GM23338 (cell line): ENCODE measurements at regions not wholly inside any gene's neighbourhood (a gene's known extent, or its start where the extent isn't known, plus 50 kb on each side); places are given as distances from the start of the nearest gene placed in this dataset.

Source experiments
- CREB1 ChIP-seq: fragments of 250-450 bp; sonication (Bioruptor Pico); IDR thresholded peaks from 2 replicates; pipeline ENCODE4 v1.5.0; 2020; ENCODE audit warnings: low read depth, mild to moderate bottlenecking, moderate library complexity
- ETS1 ChIP-seq: IDR thresholded peaks from 2 replicates; pipeline ENCODE4 v1.6.1; 2016; ENCODE audit warnings: antibody characterized with exemption
- EZH2 ChIP-seq: fragments of 200-600 bp; sonication (generic); IDR thresholded peaks from one replicate; pipeline ENCODE4 v1.8.0; 2017; ENCODE audit warnings: antibody characterized with exemption, mild to moderate bottlenecking, low read depth; ENCODE audit not compliant: unreplicated experiment
- EZH2phosphoT487 ChIP-seq: fragments of 200-600 bp; sonication (generic); IDR thresholded peaks from one replicate; pipeline ENCODE4 v1.8.1; 2018; ENCODE audit warnings: antibody characterized with exemption; ENCODE audit not compliant: unreplicated experiment
- JUNB ChIP-seq: IDR thresholded peaks from one replicate; pipeline ENCODE4 v1.6.1; 2016; ENCODE audit warnings: antibody characterized with exemption; ENCODE audit not compliant: unreplicated experiment
- POLR2AphosphoS5 ChIP-seq: IDR thresholded peaks from 2 replicates; pipeline ENCODE4 v1.6.1; 2016; ENCODE audit warnings: antibody characterized with exemption, low read depth
- STAT1 ChIP-seq: IDR thresholded peaks from one replicate; pipeline ENCODE4 v1.6.1; 2016; ENCODE audit warnings: antibody characterized with exemption; ENCODE audit not compliant: unreplicated experiment
- ZNF114 ChIP-seq: fragments of 250-450 bp; sonication (Bioruptor Pico); IDR thresholded peaks from 2 replicates; pipeline ENCODE4 v1.5.0; 2020; ENCODE audit warnings: mild to moderate bottlenecking, moderate library complexity
- ZNF331 ChIP-seq: fragments of 250-450 bp; sonication (Bioruptor Pico); IDR thresholded peaks from 2 replicates; pipeline ENCODE4 v1.5.0; 2020; ENCODE audit warnings: low read depth, mild to moderate bottlenecking, moderate library complexity
- ZNF462 ChIP-seq: fragments of 250-450 bp; sonication (Bioruptor Pico); IDR thresholded peaks from 2 replicates; pipeline ENCODE4 v1.5.0; 2020; ENCODE audit warnings: mild to moderate bottlenecking, moderate library complexity
- TF ChIP-seq, protein P1 (sequence below), 2 experiments: fragments of 200-600 bp in 1 of 2; sonication (generic) in 1 of 2; conservative IDR thresholded peaks; 2 replicates each; pipeline versions ENCODE4 v1.5.1 to v1.6.1; 2016 to 2017; ENCODE audit warnings: antibody characterized with exemption in 2 of 2, low read depth in 2 of 2, mild to moderate bottlenecking in 2 of 2, moderate library complexity in 1 of 2
- TF ChIP-seq, protein P2 (sequence below): IDR thresholded peaks from one replicate; pipeline ENCODE4 v1.6.1; 2018; ENCODE audit warnings: antibody characterized with exemption; ENCODE audit not compliant: unreplicated experiment

GRCh38 chr2:62567669-62568068 lies 61.7 kb upstream of the TMEM17 start:
- TF ChIP-seq POLR2AphosphoS5 (no peak), EZH2 (no peak), CREB1 (CRISPR knock-in tag) (no peak), ZNF114 (CRISPR knock-in tag) (no peak), EZH2phosphoT487 (no peak), JUNB (no peak), ETS1 (no peak), ZNF462 (CRISPR knock-in tag) (no peak), ZNF331 (CRISPR knock-in tag) (no peak), STAT1 (no peak)
- TF ChIP-seq, protein P1, sequence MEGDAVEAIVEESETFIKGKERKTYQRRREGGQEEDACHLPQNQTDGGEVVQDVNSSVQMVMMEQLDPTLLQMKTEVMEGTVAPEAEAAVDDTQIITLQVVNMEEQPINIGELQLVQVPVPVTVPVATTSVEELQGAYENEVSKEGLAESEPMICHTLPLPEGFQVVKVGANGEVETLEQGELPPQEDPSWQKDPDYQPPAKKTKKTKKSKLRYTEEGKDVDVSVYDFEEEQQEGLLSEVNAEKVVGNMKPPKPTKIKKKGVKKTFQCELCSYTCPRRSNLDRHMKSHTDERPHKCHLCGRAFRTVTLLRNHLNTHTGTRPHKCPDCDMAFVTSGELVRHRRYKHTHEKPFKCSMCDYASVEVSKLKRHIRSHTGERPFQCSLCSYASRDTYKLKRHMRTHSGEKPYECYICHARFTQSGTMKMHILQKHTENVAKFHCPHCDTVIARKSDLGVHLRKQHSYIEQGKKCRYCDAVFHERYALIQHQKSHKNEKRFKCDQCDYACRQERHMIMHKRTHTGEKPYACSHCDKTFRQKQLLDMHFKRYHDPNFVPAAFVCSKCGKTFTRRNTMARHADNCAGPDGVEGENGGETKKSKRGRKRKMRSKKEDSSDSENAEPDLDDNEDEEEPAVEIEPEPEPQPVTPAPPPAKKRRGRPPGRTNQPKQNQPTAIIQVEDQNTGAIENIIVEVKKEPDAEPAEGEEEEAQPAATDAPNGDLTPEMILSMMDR (conservative IDR thresholded peaks at IDR 0.05; ENCODE audit: low read depth in 2 of 2): no peak
- TF ChIP-seq, protein P2, sequence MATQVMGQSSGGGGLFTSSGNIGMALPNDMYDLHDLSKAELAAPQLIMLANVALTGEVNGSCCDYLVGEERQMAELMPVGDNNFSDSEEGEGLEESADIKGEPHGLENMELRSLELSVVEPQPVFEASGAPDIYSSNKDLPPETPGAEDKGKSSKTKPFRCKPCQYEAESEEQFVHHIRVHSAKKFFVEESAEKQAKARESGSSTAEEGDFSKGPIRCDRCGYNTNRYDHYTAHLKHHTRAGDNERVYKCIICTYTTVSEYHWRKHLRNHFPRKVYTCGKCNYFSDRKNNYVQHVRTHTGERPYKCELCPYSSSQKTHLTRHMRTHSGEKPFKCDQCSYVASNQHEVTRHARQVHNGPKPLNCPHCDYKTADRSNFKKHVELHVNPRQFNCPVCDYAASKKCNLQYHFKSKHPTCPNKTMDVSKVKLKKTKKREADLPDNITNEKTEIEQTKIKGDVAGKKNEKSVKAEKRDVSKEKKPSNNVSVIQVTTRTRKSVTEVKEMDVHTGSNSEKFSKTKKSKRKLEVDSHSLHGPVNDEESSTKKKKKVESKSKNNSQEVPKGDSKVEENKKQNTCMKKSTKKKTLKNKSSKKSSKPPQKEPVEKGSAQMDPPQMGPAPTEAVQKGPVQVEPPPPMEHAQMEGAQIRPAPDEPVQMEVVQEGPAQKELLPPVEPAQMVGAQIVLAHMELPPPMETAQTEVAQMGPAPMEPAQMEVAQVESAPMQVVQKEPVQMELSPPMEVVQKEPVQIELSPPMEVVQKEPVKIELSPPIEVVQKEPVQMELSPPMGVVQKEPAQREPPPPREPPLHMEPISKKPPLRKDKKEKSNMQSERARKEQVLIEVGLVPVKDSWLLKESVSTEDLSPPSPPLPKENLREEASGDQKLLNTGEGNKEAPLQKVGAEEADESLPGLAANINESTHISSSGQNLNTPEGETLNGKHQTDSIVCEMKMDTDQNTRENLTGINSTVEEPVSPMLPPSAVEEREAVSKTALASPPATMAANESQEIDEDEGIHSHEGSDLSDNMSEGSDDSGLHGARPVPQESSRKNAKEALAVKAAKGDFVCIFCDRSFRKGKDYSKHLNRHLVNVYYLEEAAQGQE: no peak
